OCI-LY7 (cell line): ENCODE measurements at regions not wholly inside any gene's neighbourhood (a gene's known extent, or its start where the extent isn't known, plus 50 kb on each side); places are given as distances from the start of the nearest gene placed in this dataset.
A peak's percentile ranks its signal among the peaks of the same experiment; 100 is the strongest.
"Not testable (repeated sequence)": the region's sequence is repeated elsewhere in the genome, so short reads cannot be mapped to it uniquely, and the experiment has no call there.

ENCODE experiments used
- BruUV-seq: library from RNA; stranded (reverse); fragments of 400-500 nt; replicated peaks from 2 replicates; lab custom pipeline; 2021; lab: Mats Ljungman, UMichigan
- CTCF ChIA-PET: fragments of 300-600 bp; sonication (Branson Sonifier 250); formaldehyde crosslinking; loops from one replicate; lab custom pipeline; 2022; ENCODE audit warnings: antibody characterized with exemption; ENCODE audit not compliant: unreplicated experiment; lab: Charles Lee
- POLR2A ChIA-PET: fragments of 300-600 bp; sonication (Branson Sonifier 250); formaldehyde crosslinking; loops from one replicate; lab custom pipeline; 2022; ENCODE audit warnings: antibody characterized with exemption; lab: Charles Lee
- DNase-seq: peaks from one replicate; pipeline ENCODE4 v3.0.0-alpha.2; 2015; ENCODE audit warnings: low spot score
- H2AFZ ChIP-seq: fragments of 200-600 bp; sonication (generic), shearing (Covaris generic); 2 replicates; pipeline ENCODE4 v1.6.1; 2014; ENCODE audit warnings: mild to moderate bottlenecking, antibody characterized with exemption, low read length, moderate library complexity
- H3K27ac ChIP-seq: fragments of 200-600 bp; sonication (generic); 2 replicates; pipeline ENCODE4 v1.5.1; 2014; ENCODE audit warnings: mixed run types, low read depth, mild to moderate bottlenecking, moderate library complexity, low read length, inconsistent platforms; ENCODE audit not compliant: poor library complexity, severe bottlenecking
- H3K36me3 ChIP-seq: fragments of 200-600 bp; sonication (generic); 2 replicates; pipeline ENCODE4 v1.6.1; 2014; ENCODE audit warnings: mild to moderate bottlenecking, antibody characterized with exemption, low read length, moderate library complexity, mixed read lengths; ENCODE audit not compliant: insufficient read depth
- H3K4me1 ChIP-seq: fragments of 200-600 bp; sonication (generic); 2 replicates; pipeline ENCODE4 v1.5.1; 2014; ENCODE audit warnings: mild to moderate bottlenecking, low read length; ENCODE audit not compliant: insufficient read depth, poor library complexity, severe bottlenecking
- H3K4me2 ChIP-seq: fragments of 200-600 bp; sonication (generic); 2 replicates; pipeline ENCODE4 v1.6.1; 2014; ENCODE audit warnings: mild to moderate bottlenecking, low read length
- H3K4me3 ChIP-seq: fragments of 200-600 bp; sonication (generic); 2 replicates; pipeline ENCODE4 v1.5.1; 2014; ENCODE audit warnings: mild to moderate bottlenecking, low read depth, low read length; ENCODE audit not compliant: poor library complexity, severe bottlenecking
- H3K79me2 ChIP-seq: fragments of 200-600 bp; sonication (generic); 2 replicates; pipeline ENCODE4 v1.6.1; 2016; ENCODE audit warnings: low read depth, mild to moderate bottlenecking, low read length, moderate library complexity, mixed read lengths; ENCODE audit not compliant: insufficient read depth
- H3K9me2 ChIP-seq: fragments of 200-600 bp; sonication (generic); 2 replicates; pipeline ENCODE4 v1.6.1; 2016; ENCODE audit warnings: mild to moderate bottlenecking, low read length, mixed read lengths; ENCODE audit not compliant: insufficient read depth
- H3K9me3 ChIP-seq: fragments of 200-600 bp; sonication (generic); 2 replicates; pipeline ENCODE4 v1.6.1; 2014; ENCODE audit warnings: mild to moderate bottlenecking, mixed run types, low read length, mixed read lengths
- H4K20me1 ChIP-seq: fragments of 200-600 bp; sonication (generic); 2 replicates; pipeline ENCODE4 v1.6.1; 2014; ENCODE audit warnings: mild to moderate bottlenecking, antibody characterized with exemption, low read length, moderate library complexity, mixed read lengths; ENCODE audit not compliant: insufficient read depth
- CTCF ChIP-seq: fragments of 200-600 bp; sonication (generic); conservative IDR thresholded peaks from 2 replicates; pipeline ENCODE4 v1.5.1; 2014; ENCODE audit warnings: mild to moderate bottlenecking, antibody characterized with exemption, low read length, moderate library complexity, mixed read lengths
- EZH2phosphoT487 ChIP-seq: fragments of 200-600 bp; sonication (generic); IDR thresholded peaks from 2 replicates; pipeline ENCODE4 v1.6.1; 2018; ENCODE audit warnings: low read depth, borderline replicate concordance, mild to moderate bottlenecking, mixed run types, antibody characterized with exemption, low read length, moderate library complexity, mixed read lengths
- intact Hi-C: fragments of 100-400 bp; cut with micrococcal nuclease; formaldehyde crosslinking; loops from one replicate; pipeline ENCODE4 v1.10.0; 2022; ENCODE audit not compliant: unreplicated experiment

- H2AFZ ChIP-seq, H3K4me2 ChIP-seq, BruUV-seq, intact Hi-C loops, H3K4me1 ChIP-seq, POLR2A ChIA-PET, CTCF ChIA-PET, H4K20me1 ChIP-seq, H3K4me3 ChIP-seq, DNase-seq, H3K27ac ChIP-seq, H3K9me2 ChIP-seq, H3K9me3 ChIP-seq: not testable (repeated sequence)
- H3K79me2 ChIP-seq, result peaks cover 14% of the 10 kb centered on the region; the same call in 1 of the 2 replicates
- H3K36me3 ChIP-seq, result peaks cover 45% of the 10 kb centered on the region
Measured at GRCh38 chr9:94437128-94437527, 108.7 kb upstream of the NUTM2F start.

GRCh38 chr9:94438336-94438735 is 109.9 kb upstream of the NUTM2F start:
- H3K4me2 ChIP-seq, CTCF ChIA-PET, DNase-seq, intact Hi-C loops, H3K9me3 ChIP-seq, H2AFZ ChIP-seq, POLR2A ChIA-PET, H4K20me1 ChIP-seq, H3K4me3 ChIP-seq, H3K27ac ChIP-seq, BruUV-seq, H3K4me1 ChIP-seq, H3K9me2 ChIP-seq: not testable (repeated sequence)
- Histone ChIP-seq H3K36me3 (peaks cover 49% of the 10 kb centered on the region), H3K79me2 (peaks cover 14% of the 10 kb centered on the region; the same call in 1 of the 2 replicates)

- H3K9me3 ChIP-seq, H3K4me2 ChIP-seq, H3K4me3 ChIP-seq, intact Hi-C loops, H3K27ac ChIP-seq, H3K4me1 ChIP-seq, H3K9me2 ChIP-seq, CTCF ChIA-PET, H2AFZ ChIP-seq, DNase-seq, H4K20me1 ChIP-seq: not testable (repeated sequence)
- POLR2A ChIA-PET, result interaction anchor here (0.8 kb wide), 1 partner anchor 16 kb away, joined by 3 read pairs; no protein-coding TSS in a partner anchor
- TSS peak; percentile 6 for BruUV-seq
- H3K79me2 ChIP-seq, result peaks cover 19% of the 10 kb centered on the region; the same call in 1 of the 2 replicates
- H3K36me3 ChIP-seq, result peaks cover 70% of the 10 kb centered on the region
Measured at GRCh38 chr9:94441146-94441545, 112.7 kb upstream of the NUTM2F start.

GRCh38 chr9:94441796-94442195 is 113.1 kb upstream of the PCAT7 start:
- Histone ChIP-seq H3K4me1 (peaks cover 6% of the 10 kb centered on the region), H3K9me2 (no peaks in the 10 kb centered on the region), H3K4me2 (no peak overlapping the region), H3K27ac (no peak overlapping the region), H4K20me1 (no peaks in the 10 kb centered on the region), H2AFZ (no peak overlapping the region), H3K9me3 (no peaks in the 10 kb centered on the region), H3K79me2 (peaks cover 19% of the 10 kb centered on the region; the same call in 1 of the 2 replicates), H3K36me3 (peaks cover 76% of the 10 kb centered on the region), H3K4me3 (no peak overlapping the region)
- DNase-seq, result no peak
- TF ChIP-seq CTCF (no peak), EZH2phosphoT487 (no peak)
- BruUV-seq, result no TSS peak
- intact Hi-C loops, result no loop called here
- CTCF ChIA-PET, result no interaction called here
- POLR2A ChIA-PET, result no interaction called here
